Fibroblast of the conjunctiva (primary cell): ENCODE measurements at regions not wholly inside any gene's neighbourhood (a gene's known extent, or its start where the extent isn't known, plus 50 kb on each side); places are given as distances from the start of the nearest gene placed in this dataset.
"Not testable (repeated sequence)": the region's sequence is repeated elsewhere in the genome, so short reads cannot be mapped to it uniquely, and the experiment has no call there.

Source experiments
- DNase-seq: peaks from one replicate; pipeline ENCODE4 v3.0.0-alpha.2; 2010; ENCODE audit warnings: low read depth

- peak; percentile 72 for DNase-seq
Observed at GRCh38 chr12:127083008-127083949, 1183.7 kb upstream of the TMEM132C start.

- no peak for DNase-seq
Observed at GRCh38 chr12:127101076-127101475, 1165.9 kb upstream of the TMEM132C start.

GRCh38 chr12:127106041-127106440 is 1160.9 kb upstream of the TMEM132C start:
- DNase-seq: no peak

GRCh38 chr12:127106697-127107096 is 1160.3 kb upstream of the TMEM132C start:
- DNase-seq: no peak

GRCh38 chr12:127107744-127108143 is 1159.2 kb upstream of the TMEM132C start:
- no peak for DNase-seq

- peak; percentile 35 for DNase-seq
Observed at GRCh38 chr12:127108360-127109215, 1158.4 kb upstream of the TMEM132C start.

- no peak for DNase-seq
Observed at GRCh38 chr12:127113945-127114344, 1153.0 kb upstream of the TMEM132C start.

GRCh38 chr12:127115468-127116035 is 1151.4 kb upstream of the TMEM132C start:
- DNase-seq: no peak

GRCh38 chr12:127118251-127118650 is 1148.7 kb upstream of the TMEM132C start:
- no peak for DNase-seq

GRCh38 chr12:127119600-127120140 is 1147.3 kb upstream of the TMEM132C start:
- DNase-seq: no peak

- no peak for DNase-seq
Observed at GRCh38 chr12:127120851-127121250, 1146.1 kb upstream of the TMEM132C start.

GRCh38 chr12:127121494-127122084 is 1145.4 kb upstream of the TMEM132C start:
- DNase-seq: no peak

GRCh38 chr12:127125607-127126259 is 1141.2 kb upstream of the TMEM132C start:
- DNase-seq: peak; percentile 47

GRCh38 chr12:127126260-127126628 is 1140.7 kb upstream of the TMEM132C start:
- no peak for DNase-seq

- no peak for DNase-seq
Observed at GRCh38 chr12:127127897-127128296, 1139.1 kb upstream of the TMEM132C start.

- DNase-seq: no peak
Observed at GRCh38 chr12:127130506-127131124, 1136.4 kb upstream of the TMEM132C start.

- no peak for DNase-seq
Observed at GRCh38 chr12:127133675-127134335, 1133.2 kb upstream of the TMEM132C start.

- not testable (repeated sequence) for DNase-seq
Observed at GRCh38 chr12:127140864-127141484, 1126.0 kb upstream of the TMEM132C start.

- DNase-seq: no peak
Observed at GRCh38 chr12:127143020-127143419, 1124.0 kb upstream of the TMEM132C start.

- DNase-seq: no peak
Observed at GRCh38 chr12:127144770-127145169, 1122.2 kb upstream of the TMEM132C start.
